OCI-LY1 (cell line): ENCODE measurements at regions not wholly inside any gene's neighbourhood (a gene's known extent, or its start where the extent isn't known, plus 50 kb on each side); places are given as distances from the start of the nearest gene placed in this dataset.

Experiments
- H2AFZ ChIP-seq: fragments of 200-600 bp; sonication (generic), shearing (Covaris generic); 2 replicates; pipeline ENCODE4 v1.6.0; 2014; ENCODE audit warnings: antibody characterized with exemption, mild to moderate bottlenecking, low read length
- H3F3A ChIP-seq: fragments of 200-600 bp; sonication (generic), shearing (Covaris generic); 2 replicates; pipeline ENCODE4 v1.6.0; 2014; ENCODE audit warnings: mild to moderate bottlenecking, antibody characterized with exemption, low read length, moderate library complexity; ENCODE audit not compliant: insufficient read depth
- H3K27ac ChIP-seq: fragments of 200-600 bp; sonication (generic); 2 replicates; pipeline ENCODE4 v1.5.1; 2014; ENCODE audit warnings: low read length, mixed run types, mild to moderate bottlenecking, low read depth; ENCODE audit not compliant: poor library complexity, severe bottlenecking
- H3K27me3 ChIP-seq: fragments of 200-600 bp; sonication (generic); 2 replicates; pipeline ENCODE4 v1.6.0; 2014; ENCODE audit warnings: antibody characterized with exemption, mild to moderate bottlenecking, low read length, moderate library complexity; ENCODE audit not compliant: insufficient read depth
- H3K36me3 ChIP-seq: fragments of 200-600 bp; sonication (generic); 2 replicates; pipeline ENCODE4 v1.6.1; 2014; ENCODE audit warnings: mild to moderate bottlenecking, antibody characterized with exemption, low read length, moderate library complexity, mixed read lengths; ENCODE audit not compliant: insufficient read depth
- H3K4me1 ChIP-seq: fragments of 200-600 bp; sonication (generic); 2 replicates; pipeline ENCODE4 v1.5.1; 2014; ENCODE audit warnings: mild to moderate bottlenecking, low read length, moderate library complexity; ENCODE audit not compliant: insufficient read depth, severe bottlenecking
- H3K4me2 ChIP-seq: fragments of 200-600 bp; sonication (generic), shearing (Covaris generic); 2 replicates; pipeline ENCODE4 v1.6.1; 2014; ENCODE audit warnings: low read length
- H3K4me3 ChIP-seq: fragments of 200-600 bp; sonication (generic); 2 replicates; pipeline ENCODE4 v1.5.1; 2014; ENCODE audit warnings: low read length, low read depth, mild to moderate bottlenecking, mixed read lengths; ENCODE audit not compliant: poor library complexity, severe bottlenecking
- H3K79me2 ChIP-seq: fragments of 200-600 bp; shearing (Covaris generic); 2 replicates; pipeline ENCODE4 v1.6.1; 2016; ENCODE audit warnings: mixed run types, low read length, mixed read lengths; ENCODE audit not compliant: insufficient read depth
- H3K9ac ChIP-seq: fragments of 200-600 bp; sonication (generic), shearing (Covaris generic); 2 replicates; pipeline ENCODE4 v1.6.1; 2014; ENCODE audit warnings: mild to moderate bottlenecking, low read length, mixed read lengths
- H3K9me2 ChIP-seq: fragments of 200-600 bp; sonication (generic), shearing (Covaris generic); 2 replicates; pipeline ENCODE4 v1.6.1; 2014; ENCODE audit warnings: low read depth, mild to moderate bottlenecking, low read length, mixed read lengths
- H3K9me3 ChIP-seq: fragments of 200-600 bp; shearing (Covaris generic); 2 replicates; pipeline ENCODE4 v1.6.1; 2014; ENCODE audit warnings: low read length, mixed read lengths
- H4K20me1 ChIP-seq: fragments of 200-600 bp; sonication (generic), shearing (Covaris generic); 2 replicates; pipeline ENCODE4 v1.6.0; 2016; ENCODE audit warnings: mild to moderate bottlenecking, low read length; ENCODE audit not compliant: insufficient read depth
- CTCF ChIP-seq: fragments of 200-600 bp; sonication (generic), shearing (Covaris generic); IDR thresholded peaks from 2 replicates; pipeline ENCODE4 v1.5.1; 2017; ENCODE audit warnings: mild to moderate bottlenecking, antibody characterized with exemption, low read length, moderate library complexity, mixed read lengths
- EZH2 ChIP-seq: fragments of 200-600 bp; sonication (generic), shearing (Covaris generic); IDR thresholded peaks from 2 replicates; pipeline ENCODE4 v1.8.0; 2017; ENCODE audit warnings: borderline replicate concordance, mixed run types, mild to moderate bottlenecking, antibody characterized with exemption, low read length, moderate library complexity, mixed read lengths

- no peak overlapping the region for H2AFZ ChIP-seq
- H3K4me3 ChIP-seq: no peak overlapping the region
- H3K9ac ChIP-seq: no peak overlapping the region
- H3K27ac ChIP-seq: no peak overlapping the region
- TF ChIP-seq CTCF (no peak), EZH2 (no peak)
- no peaks in the 10 kb centered on the region for H3K9me2 ChIP-seq
- no peaks in the 10 kb centered on the region for H3F3A ChIP-seq
- no peaks in the 10 kb centered on the region for H3K36me3 ChIP-seq
- H3K79me2 ChIP-seq: no peaks in the 10 kb centered on the region
- no peaks in the 10 kb centered on the region for H3K4me1 ChIP-seq
- no peaks in the 10 kb centered on the region for H3K9me3 ChIP-seq
- no peaks in the 10 kb centered on the region for H4K20me1 ChIP-seq
- no peak overlapping the region for H3K4me2 ChIP-seq
- no peaks in the 10 kb centered on the region for H3K27me3 ChIP-seq
These were observed 138.7 kb downstream of the RPL22L1 start for GRCh38 chr3:170731281-170731680.

DNA sequence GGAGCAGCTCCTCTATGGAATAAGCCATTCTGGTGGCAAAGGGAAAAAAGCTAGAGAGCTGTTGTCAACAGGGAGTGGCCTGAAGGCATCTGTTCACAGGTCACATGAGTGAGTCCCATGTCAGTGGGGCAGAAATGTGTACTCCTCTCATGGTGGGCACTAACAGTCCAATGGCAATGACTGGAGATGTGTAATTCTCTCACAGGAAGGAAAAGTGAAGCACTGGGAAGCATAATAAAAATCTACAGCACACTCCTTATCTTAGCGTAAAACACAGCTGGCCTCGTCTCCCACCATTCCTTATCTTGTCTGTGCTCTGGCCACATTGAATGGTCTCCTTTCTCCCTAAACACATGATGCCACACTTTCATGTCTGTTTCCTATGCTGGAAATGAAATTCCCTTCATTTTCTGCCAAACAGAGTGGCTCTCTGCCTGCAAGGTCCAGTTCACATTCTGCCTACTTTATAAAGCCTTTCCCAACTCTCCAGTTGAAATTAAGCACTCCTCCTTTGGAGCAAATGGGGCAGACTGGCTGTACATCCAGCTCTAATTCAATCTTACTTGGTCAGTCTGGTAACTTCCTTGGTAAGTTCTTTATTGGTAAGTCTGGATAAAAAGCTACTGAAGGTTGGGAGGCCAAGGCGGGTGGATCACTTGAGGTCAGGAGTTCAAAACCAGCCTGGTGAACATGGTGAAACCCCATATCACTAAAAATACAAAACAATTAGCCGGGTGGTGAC, 139.8 kb downstream of the RPL22L1 start:
- no peaks in the 10 kb centered on the region for H3F3A ChIP-seq
- H3K4me3 ChIP-seq: no peak overlapping the region
- no peak overlapping the region for H2AFZ ChIP-seq
- no peaks in the 10 kb centered on the region for H3K9me3 ChIP-seq
- TF ChIP-seq EZH2 (no peak), CTCF (no peak)
- H3K79me2 ChIP-seq: no peaks in the 10 kb centered on the region
- no peaks in the 10 kb centered on the region for H3K36me3 ChIP-seq
- no peak overlapping the region for H3K9ac ChIP-seq
- no peak overlapping the region for H3K27ac ChIP-seq
- no peaks in the 10 kb centered on the region for H3K4me1 ChIP-seq
- H3K9me2 ChIP-seq: no peaks in the 10 kb centered on the region
- no peak overlapping the region for H3K4me2 ChIP-seq
- H3K27me3 ChIP-seq: no peaks in the 10 kb centered on the region
- no peaks in the 10 kb centered on the region for H4K20me1 ChIP-seq

- no peaks in the 10 kb centered on the region for H3K9me2 ChIP-seq
- no peaks in the 10 kb centered on the region for H4K20me1 ChIP-seq
- H3K27me3 ChIP-seq: no peaks in the 10 kb centered on the region
- no peaks in the 10 kb centered on the region for H3K4me1 ChIP-seq
- no peaks in the 10 kb centered on the region for H3K9me3 ChIP-seq
- TF ChIP-seq CTCF: no peak
- TF ChIP-seq EZH2: no peak
- no peaks in the 10 kb centered on the region for H3F3A ChIP-seq
- no peak overlapping the region for H3K4me3 ChIP-seq
- no peak overlapping the region for H3K4me2 ChIP-seq
- no peaks in the 10 kb centered on the region for H3K79me2 ChIP-seq
- H3K9ac ChIP-seq: no peak overlapping the region
- H3K36me3 ChIP-seq: no peaks in the 10 kb centered on the region
- no peak overlapping the region for H3K27ac ChIP-seq
- no peak overlapping the region for H2AFZ ChIP-seq
These were observed 141.8 kb downstream of the RPL22L1 start for GRCh38 chr3:170728181-170728580.
